ENCODE measurements at regions not wholly inside any gene's neighbourhood (a gene's known extent, or its start where the extent isn't known, plus 50 kb on each side); places are given as distances from the start of the nearest gene placed in this dataset.

- no peak for DNase-seq (ENCODE audit: low read depth in 2 of 3, low spot score in 1 of 3)
These were observed 202.8 kb upstream of the ZNF536 start for GRCh38 chr19:30169196-30169900.

DNA sequence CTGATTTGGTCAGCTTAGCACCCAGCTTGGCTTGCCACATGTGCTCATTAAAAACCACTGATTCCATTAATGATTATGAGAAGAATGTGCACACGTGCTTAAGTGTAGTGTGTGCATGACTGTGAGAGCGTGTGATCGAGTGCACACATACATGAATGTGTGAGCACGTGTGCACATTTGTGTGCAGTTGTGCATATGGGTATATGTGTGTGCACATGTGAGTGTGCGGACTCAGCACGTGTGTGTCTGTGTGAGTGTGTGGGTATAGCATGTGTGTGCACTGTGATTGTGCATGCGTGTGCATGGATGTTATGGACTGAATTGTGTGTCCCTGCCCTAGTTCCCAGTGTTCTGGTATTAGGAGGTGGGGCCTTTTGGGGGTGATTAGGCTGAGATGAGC lies 202.1 kb upstream of the ZNF536 start:
- DNase-seq (ENCODE audit: low read depth in 2 of 3, low spot score in 1 of 3), result no peak

DNA sequence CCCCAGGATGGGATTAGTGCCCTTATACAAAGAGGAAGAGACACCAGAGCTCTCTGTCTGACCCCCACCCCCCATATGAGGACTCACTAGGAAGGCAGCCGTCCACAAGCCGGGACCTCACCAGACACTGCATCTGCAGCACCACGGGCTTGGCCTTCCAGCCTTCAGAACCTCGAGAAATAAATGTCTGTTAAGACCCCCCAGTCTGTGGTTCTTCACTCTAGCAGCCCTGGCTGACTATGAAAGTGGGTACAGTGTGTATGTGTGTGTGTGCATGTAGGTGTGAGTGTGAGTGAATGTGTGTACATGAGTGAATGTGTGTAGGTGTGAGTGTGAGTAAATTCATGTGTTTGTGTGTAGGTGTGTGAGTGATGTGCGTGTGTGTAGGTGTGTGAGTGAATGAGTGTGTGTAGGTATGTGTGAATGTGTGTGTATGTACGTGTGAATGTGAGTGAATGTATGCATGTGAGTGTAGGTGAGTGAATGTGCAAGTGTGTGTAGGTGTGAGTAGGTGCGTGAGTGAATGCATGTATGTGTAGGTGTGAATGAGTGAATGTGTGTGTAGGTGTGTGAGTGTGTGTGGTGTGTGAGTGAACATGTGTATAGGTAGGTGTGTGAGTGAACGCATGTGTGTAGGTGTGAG lies 201.6 kb upstream of the ZNF536 start:
- DNase-seq (ENCODE audit: low read depth in 2 of 3, low spot score in 1 of 3), result no peak

DNA sequence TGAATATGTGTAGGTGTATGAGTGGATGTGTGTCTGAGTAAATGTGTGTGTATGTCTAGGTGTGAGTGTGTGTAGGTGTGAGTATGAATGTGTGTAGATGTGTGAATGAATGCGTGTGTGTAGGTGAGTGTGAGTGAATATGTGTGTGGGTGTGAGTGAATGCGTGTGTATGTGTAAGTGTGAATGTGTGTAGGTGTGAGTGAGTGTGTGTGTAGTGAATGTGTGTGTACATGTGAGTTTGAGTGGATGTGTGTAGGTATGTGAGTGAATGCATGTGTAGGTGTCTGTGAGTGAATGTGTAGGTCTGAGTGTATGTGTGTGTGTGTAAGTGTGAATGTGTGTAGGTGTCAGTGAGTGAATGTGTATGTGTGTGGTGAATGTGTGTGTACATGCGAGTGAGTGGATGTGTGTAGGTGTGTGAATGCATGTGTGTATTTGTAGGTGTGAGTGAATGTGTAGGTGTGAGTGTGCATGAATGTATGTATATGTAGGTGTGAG lies 201.0 kb upstream of the ZNF536 start:
- DNase-seq (ENCODE audit: low read depth in 2 of 3, low spot score in 1 of 3), result no peak

- DNase-seq (ENCODE audit: low read depth in 2 of 3, low spot score in 1 of 3), result no peak
These were observed 200.2 kb upstream of the ZNF536 start for GRCh38 chr19:30171795-30172612.

- no peak for DNase-seq (ENCODE audit: low read depth in 2 of 3, low spot score in 1 of 3)
These were observed 199.5 kb upstream of the ZNF536 start for GRCh38 chr19:30172613-30173242.

GRCh38 chr19:30173593-30174356 lies 198.4 kb upstream of the ZNF536 start:
- no peak for DNase-seq (ENCODE audit: low read depth in 2 of 3, low spot score in 1 of 3)

DNA sequence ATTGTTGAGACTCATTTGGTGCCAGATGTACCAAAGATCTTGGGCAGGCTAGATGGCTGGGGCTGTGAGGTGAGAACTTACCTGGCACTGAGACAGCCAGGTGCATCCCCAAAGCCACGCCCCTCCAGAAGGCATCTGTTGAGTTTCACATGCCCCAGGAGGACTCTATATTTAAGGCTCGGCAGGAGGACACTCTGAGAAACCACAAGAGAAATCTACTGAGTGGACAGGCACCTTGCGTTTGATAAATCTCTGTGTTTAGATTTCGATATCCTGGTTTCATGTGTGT lies 197.9 kb upstream of the ZNF536 start:
- DNase-seq (ENCODE audit: low read depth in 2 of 3, low spot score in 1 of 3), result no peak

- DNase-seq (ENCODE audit: low read depth in 2 of 3, low spot score in 1 of 3), result no peak
These were observed 197.4 kb upstream of the ZNF536 start for GRCh38 chr19:30174791-30175190.

DNA sequence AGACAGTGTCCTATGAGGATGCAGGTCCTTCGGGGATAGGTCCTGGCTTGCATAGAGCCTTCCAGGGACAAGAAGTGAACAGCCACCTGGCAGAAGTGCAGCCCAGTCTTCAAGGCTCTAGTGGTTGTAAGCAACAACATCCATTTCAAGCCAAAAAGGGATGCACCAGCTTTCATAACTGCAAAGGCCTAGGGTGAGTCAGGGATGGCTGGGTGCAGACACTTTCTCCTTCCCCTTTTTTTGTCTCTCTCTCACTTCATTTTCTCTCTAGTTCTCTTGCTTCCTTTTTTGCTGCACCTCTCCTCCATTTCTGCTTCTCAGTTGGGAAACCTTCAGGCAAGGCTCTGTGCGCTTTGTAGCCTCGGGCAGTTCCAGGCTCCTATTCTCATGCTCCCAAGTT lies 196.2 kb upstream of the ZNF536 start:
- DNase-seq (ENCODE audit: low read depth in 2 of 3, low spot score in 1 of 3), result no peak

DNA sequence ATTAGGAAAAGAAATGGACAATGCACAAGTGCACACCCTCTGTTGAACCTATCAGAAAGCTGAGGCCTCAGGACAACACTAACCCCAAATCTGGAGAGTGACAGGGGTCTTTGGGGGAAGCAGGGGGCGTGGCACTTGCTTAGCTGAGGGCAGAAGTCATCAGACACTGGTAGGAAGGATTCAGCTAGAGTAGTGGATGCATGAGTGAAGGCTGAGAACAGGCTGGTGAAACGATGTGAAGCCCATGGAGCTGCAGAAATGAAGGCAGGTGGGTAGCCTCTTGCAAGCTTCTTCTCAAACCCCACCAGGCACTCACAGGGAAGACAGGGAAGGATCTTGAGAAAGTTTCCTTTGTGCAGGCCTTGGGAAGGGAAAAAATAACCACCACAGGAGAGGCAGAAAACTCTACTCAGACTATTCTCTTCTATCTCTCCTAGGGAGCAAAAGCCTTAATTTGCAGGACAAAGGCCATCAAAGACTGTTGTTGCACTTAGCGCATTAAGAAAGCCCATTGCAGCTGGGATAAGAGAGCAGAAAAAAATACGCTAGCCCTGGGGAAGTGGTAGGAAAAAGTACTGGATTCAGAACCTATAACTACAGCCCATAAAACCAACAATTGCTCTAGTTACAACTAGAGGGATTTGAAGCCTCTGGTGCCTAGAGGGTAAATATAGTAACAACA lies 193.3 kb upstream of the ZNF536 start:
- no peak for DNase-seq (ENCODE audit: low read depth in 2 of 3, low spot score in 1 of 3)

DNA sequence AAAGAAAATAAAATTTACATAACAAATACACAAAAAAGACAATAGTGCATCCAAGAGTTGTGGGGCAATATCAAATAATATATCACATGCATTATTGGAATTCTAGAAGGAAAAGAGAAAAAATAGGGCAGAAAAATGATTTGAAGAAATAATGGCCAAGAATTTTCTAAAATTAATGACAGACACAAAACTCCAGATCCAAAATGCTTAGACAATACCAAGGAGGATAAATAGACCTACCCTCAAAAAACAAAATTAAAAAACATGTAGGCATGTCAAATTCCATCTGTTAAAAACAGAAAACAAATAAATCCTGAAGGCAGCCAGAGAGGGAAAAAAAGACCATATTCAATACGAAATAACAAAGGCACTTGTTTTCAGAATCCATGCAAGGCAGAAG lies 191.5 kb upstream of the ZNF536 start:
- no peak for DNase-seq (ENCODE audit: low read depth in 2 of 3, low spot score in 1 of 3)

DNA sequence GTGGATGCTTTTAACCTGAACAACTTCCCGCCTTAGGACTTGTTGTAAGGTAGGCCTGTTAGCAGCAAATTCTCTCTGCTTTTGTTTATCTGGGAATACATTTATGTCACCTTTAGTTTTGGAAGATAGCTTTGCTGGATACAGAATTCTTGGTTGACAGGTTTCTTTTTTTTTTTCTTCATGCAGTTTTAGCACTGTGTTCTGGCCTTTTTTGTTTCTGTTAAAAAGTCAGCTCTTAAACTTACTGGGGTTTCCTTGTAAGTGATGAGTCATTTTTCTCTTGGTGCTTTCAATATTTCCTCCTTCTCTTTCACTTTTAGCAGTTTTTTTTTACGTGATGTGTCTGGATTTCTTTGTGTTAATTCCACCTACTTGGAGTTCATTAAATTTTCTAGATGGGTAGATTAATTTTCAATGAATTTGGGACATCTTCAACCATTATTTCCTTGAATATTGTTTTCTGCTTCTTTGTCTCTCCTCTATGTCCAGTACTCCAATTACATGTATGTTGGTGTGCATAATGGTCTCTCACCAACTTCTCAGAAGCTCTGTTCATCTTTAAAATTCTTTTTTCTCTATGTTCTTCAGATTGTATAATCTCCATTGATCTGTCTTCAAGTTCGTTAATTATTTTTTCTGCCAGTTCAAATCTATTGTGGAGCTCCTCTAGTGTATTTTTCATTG lies 188.2 kb upstream of the ZNF536 start:
- no peak for DNase-seq (ENCODE audit: low read depth in 2 of 3, low spot score in 1 of 3)

GRCh38 chr19:30202060-30202600 lies 170.1 kb upstream of the ZNF536 start:
- DNase-seq (ENCODE audit: low read depth in 2 of 3, low spot score in 1 of 3), result no peak

- no peak for DNase-seq (ENCODE audit: low read depth in 2 of 3, low spot score in 1 of 3)
These were observed 167.5 kb upstream of the ZNF536 start for GRCh38 chr19:30204721-30205120.

DNA sequence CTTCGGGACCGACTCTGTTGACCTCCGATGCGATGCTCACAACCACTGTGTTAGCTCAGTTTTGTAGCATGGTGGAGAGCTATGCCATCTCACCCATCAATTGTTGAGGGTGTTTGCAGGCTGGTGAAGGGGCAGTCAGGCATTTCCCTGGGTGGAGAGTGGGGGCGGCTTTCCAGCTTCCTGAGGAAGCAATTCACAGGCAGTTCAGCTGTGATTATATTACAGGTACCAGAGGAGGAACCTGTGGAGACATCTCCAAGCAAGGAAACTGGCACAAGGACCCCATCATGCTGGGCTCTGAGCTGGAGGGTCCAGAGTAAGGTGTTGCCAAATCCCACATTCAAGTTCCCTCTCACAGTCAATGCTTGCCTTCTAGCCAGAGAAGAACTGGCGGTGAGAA lies 166.0 kb upstream of the ZNF536 start:
- no peak for DNase-seq (ENCODE audit: low read depth in 2 of 3, low spot score in 1 of 3)

DNA sequence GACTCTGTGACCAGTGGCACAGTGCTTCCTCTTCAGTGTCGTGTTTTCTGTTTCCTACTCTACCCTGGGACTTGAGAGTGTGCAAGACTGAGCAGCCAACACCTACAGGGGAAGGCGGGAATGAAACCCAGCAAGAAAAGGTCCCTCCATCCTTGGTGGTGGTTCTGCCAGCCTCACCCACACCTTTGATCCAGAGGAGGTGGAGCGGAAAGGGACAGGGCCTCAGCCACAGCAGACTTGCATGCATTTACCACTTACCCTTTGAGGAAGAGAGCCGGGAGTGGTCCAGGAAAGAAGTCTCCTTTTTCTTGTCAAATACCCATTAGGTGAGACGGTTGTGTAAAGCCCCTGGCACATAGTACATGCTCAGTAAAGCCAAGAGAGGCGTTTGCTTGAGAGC lies 164.8 kb upstream of the ZNF536 start:
- DNase-seq (ENCODE audit: low read depth in 2 of 3, low spot score in 1 of 3), result no peak

- DNase-seq (ENCODE audit: low read depth in 2 of 3, low spot score in 1 of 3), result no peak
These were observed 163.6 kb upstream of the ZNF536 start for GRCh38 chr19:30208436-30209060.

All from stimulated activated CD4-positive, alpha-beta T cell treated with anti-CD3 and anti-CD28 coated beads, Interleukin-12 subunit alpha, Interleukin-12 subunit beta, amount 100 ng/mL, for 48 hours (primary cell).